ENCODE measurements at regions not wholly inside any gene's neighbourhood (a gene's known extent, or its start where the extent isn't known, plus 50 kb on each side); places are given as distances from the start of the nearest gene placed in this dataset.
"Not testable (repeated sequence)": the region's sequence is repeated elsewhere in the genome, so short reads cannot be mapped to it uniquely, and the experiment has no call there.

DNA sequence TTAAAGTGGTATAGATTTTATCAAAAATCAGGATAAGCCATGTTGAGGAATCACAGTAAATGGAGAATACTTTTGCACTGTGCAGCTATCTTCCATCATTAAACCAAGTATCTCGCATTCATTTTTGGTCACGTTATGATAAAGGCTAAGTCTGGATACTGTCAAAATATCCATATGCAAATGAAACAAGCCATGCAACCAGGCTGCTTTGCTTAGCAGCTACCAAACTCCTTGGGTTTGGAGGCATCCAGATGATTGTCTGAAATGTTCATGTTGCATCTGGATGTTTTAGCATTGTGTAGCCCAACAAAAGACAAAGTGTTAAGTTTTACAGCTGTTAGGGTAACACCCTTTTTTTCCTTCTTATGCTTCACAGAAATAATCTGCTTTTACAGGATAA is 322.9 kb upstream of the MDFIC2 start:
- DNase-seq (ENCODE audit: low read depth), result no peak

DNA sequence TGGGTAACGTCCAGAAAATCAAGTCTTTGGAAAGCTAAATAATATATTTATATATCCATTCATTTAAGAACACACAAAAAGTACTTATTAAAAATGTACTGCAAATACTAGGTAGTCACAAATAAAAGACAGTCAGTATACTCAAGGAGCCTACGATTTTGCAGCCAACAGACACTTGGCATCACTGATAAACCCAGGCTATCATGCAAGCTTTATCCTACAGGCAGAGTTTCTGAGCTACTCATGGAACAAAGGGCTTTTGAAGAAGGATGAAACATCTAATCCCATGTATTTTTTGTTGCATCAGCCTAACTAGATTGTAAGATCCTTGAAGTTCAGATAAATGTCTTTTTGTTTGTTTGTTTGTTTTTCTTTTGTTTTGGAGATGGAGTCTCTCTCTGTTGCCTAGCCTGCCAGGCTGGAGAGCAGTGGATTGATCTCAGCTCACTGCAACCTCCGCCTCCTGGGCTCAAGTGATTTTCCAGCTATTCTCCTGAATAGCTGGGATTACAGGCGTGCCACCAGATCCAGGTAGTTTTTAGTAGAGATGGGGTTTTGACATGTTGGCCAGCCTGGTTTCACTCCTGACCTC is 319.4 kb upstream of the MDFIC2 start:
- DNase-seq (ENCODE audit: low read depth), result no peak

DNA sequence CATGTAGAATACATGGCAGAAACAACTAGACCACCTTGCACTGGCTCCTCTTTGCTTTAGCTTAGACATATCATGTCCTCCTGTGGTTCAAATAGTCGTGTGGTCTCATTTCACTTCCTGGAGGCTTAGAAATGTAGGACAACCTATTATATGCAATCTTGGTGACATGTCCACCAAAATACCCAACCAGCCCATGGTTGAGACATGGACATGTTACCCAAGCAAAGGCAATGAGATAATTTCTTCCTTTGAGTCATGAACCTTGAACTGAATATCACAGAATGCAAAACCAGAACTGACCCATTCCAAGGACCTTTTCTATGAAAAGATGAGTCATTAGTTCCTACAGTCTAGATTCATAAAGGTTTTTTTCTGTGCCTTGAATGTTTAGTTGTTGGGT is 309.0 kb upstream of the MDFIC2 start:
- DNase-seq (ENCODE audit: low read depth), result no peak

DNA sequence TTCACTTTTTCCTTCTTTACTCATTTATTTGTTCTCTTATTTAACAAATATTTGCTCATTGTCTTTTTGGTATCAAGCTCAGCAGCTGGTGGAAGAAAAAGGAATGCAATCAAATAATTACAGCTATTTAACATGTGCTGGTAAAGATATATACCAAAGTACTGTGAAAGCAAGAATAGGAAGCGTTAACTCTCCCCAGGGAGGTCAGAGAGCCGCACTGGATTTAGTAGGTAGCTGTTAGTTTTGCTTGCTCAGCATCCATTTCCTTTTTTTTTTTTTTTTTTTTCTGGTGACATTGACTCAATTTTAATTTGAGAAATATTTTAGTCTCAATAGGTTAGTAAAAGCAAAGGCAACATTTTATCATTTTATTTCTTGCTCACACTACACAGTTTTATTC is 308.5 kb upstream of the MDFIC2 start:
- DNase-seq (ENCODE audit: low read depth), result no peak

DNA sequence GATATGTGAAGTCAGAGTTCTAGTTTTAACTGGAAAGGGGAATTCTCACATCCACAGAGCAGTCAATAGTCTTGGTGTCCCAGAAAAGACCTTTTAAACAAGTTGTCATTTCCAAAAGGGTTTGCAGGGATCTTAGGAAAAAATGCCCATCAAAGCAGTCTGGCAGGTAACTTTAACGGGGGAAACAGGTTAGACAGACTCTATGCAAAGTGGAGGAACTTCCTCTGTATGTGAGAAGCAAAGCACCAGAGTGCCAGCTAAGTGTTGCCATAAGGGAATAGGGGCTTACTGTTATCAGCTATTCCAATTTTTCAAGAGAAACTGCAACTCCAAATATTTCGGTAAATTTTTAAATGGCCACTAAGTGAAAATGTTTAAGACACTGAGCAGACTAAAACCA is 307.9 kb upstream of the MDFIC2 start:
- DNase-seq (ENCODE audit: low read depth), result no peak

DNA sequence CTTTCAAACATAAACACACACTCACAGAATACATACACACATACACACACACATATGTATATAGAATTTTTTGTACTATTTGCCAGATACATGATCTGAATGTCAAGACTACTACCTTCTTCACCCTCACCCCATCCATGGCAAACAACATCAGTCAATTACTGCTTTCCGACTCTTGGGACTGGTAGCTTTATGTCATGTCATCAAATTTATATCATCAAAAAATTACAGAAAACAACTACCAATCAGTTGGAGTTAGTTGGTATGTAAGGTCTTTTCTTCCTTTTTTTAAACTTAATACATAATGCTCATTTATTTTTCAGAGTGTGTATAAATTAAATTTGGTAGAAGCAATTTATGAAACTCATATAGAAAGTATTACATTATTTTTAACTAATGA is 305.7 kb upstream of the MDFIC2 start:
- DNase-seq (ENCODE audit: low read depth), result no peak

DNA sequence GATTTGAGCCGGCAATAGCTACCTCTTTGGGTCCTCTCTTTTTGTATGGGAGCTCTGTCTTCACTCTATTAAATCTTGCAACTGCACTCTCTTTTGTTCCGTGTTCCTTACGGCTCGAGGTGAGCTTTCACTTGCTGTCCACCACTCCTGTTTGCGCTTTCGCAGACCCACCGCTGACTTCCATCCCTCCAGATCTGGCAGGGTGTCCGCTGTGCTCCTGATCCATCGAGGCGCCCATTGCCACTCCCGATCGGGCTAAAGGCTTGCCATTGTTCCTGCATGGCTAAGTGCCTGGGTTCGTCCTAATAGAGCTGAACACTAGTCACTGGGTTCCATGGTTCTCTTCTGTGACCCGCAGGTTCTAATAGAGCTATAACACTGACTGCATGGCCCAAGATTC is 304.9 kb upstream of the MDFIC2 start:
- DNase-seq (ENCODE audit: low read depth), result not testable (repeated sequence)

DNA sequence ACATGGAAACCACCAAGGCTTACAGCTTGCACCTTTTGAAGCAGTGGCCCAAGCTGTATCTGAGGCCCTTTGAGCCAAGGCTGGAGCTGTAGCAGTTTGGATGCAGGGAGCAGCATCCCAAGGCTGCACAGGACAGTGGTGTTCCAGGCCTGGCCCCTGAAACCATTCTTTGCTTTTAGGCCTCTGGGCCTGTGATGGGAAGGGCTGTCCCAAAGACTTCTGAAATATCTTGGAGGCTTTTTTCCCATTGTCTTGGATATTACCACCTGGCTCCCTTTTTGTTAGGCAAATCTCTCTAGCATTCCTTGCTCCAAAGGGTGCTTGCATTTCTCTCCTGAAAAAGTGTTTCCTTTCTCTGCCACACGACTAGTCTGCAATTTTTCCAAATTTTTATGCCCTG is 302.8 kb upstream of the MDFIC2 start:
- DNase-seq (ENCODE audit: low read depth), result no peak

DNA sequence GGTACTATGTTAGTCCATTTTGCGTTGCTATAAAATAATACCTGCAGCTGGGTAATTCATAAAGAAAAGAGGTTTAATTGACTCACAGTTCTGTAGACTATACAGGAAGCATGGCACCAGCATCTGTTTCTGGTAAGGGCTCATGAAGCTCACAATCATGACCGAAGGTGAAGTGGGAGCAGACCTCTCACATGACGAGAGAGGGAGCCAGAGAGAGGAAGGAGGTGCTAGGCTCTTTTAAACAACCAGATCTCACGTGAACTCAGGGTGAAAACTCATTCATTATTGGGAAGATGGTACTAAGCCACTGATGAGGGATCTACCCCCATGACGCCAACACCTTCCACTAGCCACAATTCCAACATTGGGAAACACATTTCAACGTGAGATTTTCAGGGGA is 301.7 kb upstream of the MDFIC2 start:
- DNase-seq (ENCODE audit: low read depth), result no peak

DNA sequence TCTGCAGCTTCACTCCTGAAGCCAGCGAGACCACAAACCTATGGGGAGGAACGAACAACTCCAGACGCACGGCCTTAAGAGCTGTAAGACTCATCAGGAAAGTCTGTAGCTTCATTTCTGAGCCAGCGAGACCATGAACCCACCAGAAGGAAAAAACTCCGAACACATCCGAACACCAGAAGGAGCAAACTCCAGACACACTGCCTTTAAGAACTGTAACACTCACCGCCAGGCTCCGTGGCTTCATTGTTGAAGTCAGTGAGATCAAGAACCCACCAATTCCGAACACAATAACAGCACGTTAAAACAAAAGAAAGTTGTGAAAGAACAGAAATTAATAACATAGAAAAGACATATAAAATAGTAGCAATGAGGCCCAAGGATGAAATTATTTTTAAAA is 300.5 kb upstream of the MDFIC2 start:
- no peak for DNase-seq (ENCODE audit: low read depth)

DNA sequence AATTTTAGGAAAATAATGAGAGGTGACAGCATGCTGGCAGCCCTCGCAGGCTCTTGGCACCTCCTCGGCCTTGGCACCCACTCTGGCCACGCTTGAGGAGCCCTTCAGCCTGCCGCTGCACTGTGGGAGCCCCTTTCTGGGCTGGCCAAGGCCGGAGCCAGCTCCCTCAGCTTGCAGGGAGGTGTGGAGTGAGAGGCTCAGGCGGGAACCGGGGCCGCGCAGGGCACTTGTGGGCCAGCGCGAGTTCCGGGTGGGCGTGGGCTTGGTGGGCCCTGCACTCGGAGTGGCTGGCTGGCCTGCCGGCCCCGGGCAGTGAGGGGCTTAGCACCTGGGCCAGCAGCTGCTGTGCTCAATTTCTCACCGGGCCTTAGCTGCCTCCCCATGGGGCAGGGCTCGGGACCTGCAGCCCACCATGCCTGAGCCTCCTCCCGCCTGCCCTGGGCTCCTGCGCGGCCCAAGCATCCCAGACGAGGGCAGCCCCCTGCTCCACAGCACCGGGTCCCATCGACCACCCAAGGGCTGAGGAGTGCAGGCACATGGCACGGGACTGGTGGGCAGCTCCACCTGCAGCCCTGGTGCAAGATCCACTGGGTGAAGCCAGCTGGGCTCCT is 299.3 kb upstream of the MDFIC2 start:
- DNase-seq (ENCODE audit: low read depth), result not testable (repeated sequence)

DNA sequence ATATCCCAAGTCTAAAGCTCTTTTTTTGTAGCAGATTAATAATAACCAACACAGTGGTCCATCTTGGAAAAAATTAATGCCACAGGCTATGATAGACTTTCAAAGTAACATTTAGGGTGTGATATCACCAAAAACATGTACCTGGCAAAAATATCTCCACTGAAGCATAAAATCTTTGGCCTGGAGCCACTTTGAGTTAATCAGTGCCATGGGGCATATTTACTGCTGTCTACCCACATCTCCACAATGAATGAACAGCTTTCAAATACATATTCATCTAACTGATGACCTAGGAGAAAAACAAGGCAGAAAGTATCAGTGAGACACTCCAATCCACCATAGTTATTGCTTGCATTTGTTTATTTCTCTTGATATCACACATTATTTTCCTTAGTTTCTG is 296.0 kb upstream of the MDFIC2 start:
- no peak for DNase-seq (ENCODE audit: low read depth)

DNA sequence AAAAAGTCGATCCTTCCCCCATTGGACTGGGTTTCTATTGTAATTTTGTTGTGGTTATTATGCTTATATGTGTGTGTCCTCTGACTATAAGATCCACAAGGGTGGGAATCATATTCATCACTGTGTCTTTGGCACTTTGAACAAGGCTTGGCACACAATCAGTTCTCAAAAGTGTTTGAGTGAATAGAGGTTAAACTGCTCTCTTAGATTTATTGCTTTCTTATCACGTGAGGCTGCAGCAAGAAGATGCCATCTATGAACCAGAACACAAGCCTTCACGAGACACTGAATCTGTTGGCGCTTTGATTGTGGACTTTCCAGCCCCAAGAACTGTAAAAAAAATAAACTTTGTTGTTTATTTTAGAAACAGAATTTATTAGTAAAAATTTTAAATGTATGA is 295.0 kb upstream of the MDFIC2 start:
- no peak for DNase-seq (ENCODE audit: low read depth)

DNA sequence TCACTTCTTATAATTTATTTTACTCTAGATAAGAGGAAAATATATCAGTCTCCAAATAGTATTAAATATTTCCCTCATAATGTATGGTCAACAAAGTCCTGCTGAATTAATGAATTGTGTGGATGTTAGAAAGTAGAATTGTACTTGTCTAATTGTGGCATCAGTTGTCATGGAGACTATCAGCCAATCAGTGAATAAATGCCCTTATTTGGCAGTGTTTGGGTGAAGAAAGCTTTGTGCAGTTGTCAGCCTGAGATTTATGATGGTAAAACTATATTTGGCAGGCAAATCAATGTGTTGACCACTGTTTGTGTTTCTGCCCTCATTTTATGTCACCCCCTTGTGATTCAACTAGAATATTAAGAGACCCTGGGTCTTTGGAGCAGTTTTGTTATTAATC is 293.6 kb upstream of the MDFIC2 start:
- DNase-seq (ENCODE audit: low read depth), result no peak

DNA sequence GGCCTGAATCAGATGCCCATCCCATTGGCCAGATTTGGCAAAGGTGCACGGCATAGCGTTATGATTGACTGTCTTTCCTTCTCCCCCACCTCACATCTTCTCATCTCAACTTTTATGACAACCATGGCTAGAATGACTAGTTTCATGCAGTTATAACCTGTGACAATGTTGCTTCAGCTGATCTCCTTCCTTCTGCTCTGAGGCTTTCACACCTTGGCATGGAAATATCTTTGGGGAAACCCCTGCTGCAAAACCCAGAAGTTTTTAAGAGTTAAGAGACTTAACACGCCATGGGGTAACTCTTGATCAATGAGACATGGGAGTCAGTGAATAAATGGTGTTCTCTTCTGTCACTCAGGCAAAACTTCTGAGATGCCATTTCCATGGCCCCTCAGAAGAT is 290.7 kb upstream of the MDFIC2 start:
- DNase-seq (ENCODE audit: low read depth), result no peak

DNA sequence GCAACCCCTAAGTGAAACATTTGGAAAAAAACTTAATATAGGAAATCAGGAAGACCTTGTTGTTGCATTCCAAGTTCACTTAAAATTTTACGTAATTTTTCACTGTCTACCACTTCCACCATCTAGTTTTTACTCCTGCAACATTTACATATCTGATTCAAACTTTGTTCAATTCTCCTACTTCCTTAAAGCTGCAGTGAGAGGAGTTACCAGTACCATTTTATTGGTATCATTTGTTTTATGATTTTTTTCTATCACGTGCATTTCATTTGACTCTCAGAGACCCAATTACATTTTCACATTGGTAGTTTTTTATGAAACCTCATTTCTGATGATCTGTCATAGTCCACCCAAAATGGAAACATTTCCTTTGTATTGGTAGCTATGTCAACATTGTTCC is 284.9 kb upstream of the MDFIC2 start:
- DNase-seq (ENCODE audit: low read depth), result no peak

DNA sequence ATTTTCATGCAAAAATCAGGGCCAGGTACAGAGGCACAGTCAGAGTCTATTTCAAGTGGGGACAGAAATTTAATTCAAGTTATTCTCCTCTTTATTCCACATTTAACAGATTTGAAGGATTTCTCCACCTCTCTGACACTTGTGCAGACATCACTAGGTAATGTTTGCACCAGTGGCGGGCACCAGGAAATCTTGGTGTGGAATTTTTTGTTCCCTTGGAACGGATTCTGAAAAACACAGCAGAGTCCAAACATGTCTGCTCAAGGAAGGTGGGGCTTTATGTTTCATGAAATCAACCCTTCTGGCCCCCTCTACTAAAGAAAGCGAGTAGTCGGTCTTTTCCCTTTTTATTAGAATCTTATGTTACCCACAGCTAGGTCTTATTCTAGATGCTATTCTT is 271.2 kb upstream of the MDFIC2 start:
- DNase-seq (ENCODE audit: low read depth), result no peak

DNA sequence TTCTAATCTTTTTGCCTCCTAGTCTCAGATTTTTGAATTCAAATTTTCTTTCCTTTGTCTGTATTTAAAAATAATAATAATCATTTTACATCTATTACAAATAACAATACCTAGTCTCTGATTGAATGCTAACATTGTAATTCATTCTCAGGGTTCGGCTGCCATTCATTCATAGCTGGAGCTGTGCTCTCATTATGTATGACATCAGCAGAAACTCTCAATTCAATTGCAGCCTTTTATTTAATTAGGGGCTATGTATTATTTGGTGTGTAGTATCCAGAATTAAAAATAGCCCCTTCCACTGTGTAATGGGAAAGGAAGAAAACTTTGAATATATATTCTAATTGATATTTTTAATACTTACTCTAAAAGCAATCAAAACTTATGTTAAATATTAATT is 270.4 kb upstream of the MDFIC2 start:
- no peak for DNase-seq (ENCODE audit: low read depth)

DNA sequence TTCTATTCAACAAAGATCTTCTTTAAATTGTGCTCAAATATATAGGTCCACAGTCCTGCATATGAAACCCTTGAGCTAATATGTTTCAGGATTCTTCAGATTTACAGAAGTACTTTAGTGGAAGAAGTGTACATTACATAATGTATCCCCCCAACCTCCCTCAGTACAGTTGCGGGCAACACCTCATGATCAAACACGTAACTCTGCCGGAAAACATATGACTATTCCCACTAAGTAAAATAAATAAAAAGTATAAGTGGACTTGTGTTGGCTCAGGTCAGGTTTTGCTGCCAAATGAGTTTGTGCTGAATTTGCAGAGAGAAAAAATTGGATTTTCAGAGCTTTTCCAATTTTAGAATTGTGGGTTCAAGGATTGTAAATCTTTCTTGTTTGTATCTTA is 267.6 kb upstream of the MDFIC2 start:
- DNase-seq (ENCODE audit: low read depth), result no peak

DNA sequence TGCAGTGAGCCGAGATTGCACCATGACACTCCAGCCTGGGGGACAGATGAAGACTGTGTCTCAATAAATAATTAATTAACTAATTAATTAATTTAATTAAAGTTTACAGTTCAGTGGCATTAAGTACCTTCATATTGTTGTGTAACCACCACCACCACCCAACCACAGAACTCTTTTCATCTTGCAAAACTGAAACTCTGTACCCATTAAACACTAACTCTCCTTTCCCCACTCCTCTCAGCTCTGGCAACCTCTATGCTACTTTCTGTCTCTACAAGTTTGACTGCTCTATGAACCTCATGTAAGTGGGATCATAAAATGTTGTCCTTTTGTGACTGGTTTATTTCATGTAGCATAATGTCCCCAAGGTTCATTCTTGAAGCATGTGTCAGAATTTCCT is 259.3 kb upstream of the MDFIC2 start:
- DNase-seq (ENCODE audit: low read depth), result no peak

DNA sequence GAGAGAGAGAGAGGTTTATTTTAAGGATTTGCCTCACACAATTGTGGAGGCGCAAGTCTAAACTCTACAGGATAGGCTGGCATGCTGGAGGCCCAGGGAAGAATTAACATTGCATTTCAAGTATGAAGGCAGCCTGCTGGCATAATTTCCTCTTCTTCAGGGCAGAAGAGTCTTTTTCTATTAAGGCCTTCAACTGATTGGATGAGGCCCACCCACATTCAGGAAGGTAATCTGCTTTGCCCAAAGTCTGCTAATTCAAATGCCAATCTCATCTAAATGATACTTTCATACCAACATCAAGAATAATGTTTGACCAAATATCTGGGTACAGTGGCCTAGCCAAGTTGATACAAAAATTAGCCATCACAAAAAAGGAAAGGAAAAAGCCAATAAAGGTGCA is 258.1 kb upstream of the MDFIC2 start:
- no peak for DNase-seq (ENCODE audit: low read depth)

DNA sequence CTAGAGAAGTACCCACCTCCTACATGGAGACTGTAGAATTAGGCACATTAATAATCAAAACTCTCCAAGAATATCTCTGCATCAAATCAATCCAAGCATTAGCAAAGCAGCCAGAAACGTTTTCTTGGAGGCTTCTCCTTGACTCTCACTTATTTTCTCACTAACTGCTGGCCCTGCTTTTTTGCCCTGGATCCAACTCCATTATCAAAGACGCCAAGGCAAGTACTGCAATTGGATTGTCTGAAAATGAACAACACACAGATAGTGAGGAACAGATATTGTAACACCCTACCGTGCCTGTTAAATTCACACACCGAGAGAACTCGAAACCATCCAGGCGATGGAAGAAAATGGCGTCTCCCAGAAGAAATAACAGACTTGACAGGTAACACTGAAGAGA is 256.2 kb upstream of the MDFIC2 start:
- no peak for DNase-seq (ENCODE audit: low read depth)

DNA sequence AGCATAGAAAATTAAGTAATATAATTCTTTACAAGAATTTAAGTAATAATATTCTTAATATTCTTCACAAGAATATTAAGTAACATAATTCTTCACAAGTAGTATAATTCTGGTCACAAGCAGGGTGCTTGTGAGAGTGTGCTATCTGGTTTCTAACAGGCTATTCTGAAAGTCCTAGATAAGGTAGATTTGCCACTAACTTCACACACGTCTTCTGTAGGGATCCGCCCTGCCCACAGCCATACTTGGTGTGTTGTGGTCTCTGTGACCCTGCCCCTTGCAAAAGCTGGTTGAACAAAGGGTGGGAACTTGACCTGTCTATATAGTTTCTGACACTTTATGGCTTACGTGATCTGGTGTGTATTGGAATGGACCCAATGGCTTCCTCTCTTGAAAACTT is 253.4 kb upstream of the MDFIC2 start:
- no peak for DNase-seq (ENCODE audit: low read depth)

DNA sequence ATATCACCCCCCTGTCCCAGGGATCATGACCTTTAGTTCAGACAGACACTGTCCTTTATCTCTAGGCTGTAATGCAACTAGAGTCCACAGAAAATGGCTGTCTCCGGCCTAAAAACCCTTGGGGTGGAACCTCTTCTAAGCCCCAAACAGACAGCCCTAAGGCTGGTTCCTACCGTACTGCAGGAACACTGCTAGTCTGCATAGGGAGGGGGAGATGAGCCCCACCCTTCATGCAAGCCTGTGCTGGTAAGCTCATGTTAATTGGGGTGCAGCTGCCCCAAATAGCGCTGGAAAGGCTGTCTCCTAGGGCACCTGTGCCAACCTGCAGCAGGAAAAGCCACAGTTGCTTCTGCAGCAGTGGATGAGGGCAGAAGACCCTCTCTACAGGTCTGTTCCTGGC is 252.1 kb upstream of the MDFIC2 start:
- no peak for DNase-seq (ENCODE audit: low read depth)

DNA sequence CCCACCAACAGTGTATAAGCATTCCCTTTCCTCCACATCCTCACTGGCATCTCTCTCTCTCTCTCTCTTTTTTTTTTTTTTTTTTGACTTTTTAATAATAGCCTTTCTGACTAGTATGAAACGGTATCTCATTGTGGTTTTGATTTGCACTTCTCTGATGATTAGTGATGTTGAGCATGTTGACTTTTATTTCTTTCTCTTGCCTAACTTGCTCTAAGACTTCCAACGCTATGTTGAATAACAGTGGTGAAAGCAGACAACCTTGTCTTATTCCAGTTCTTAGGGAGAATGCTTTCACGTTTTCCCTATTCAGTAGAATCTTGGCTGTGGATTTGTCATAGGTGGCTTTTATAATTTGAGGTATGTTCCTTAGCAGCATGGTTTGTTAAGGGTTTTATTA is 249.4 kb upstream of the MDFIC2 start:
- no peak for DNase-seq (ENCODE audit: low read depth)
